ENCODE measurements at regions not wholly inside any gene's neighbourhood (a gene's known extent, or its start where the extent isn't known, plus 50 kb on each side); places are given as distances from the start of the nearest gene placed in this dataset.

DNA sequence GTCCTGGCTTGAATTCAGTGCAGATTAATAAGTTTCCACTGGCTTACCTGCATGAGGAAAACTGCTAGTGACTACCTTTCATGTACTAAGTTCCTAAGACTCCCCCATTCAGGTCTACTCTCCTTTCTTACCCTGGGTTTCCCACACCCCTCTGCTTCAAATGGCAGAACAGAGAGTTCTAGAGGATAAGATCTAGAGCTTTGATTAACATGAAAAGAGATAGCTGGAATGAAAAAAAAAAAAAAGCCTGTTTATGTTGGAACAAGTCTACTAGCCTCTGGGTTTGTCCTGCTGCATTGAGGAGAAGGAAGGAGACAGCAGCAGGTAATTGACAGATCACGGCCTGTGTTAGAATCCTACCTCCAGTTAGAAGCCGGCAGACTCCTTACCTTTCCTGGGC lies 201.4 kb upstream of the SOX4 start:
- Histone ChIP-seq H3K27ac (ENCODE audit: low read depth in 1 of 3, low read length in 2 of 3) (no peak overlapping the region), H3K9me3 (ENCODE audit: control insufficient read depth in 2 of 2, insufficient read depth in 1 of 2, low read depth in 1 of 2, low read length in 1 of 2) (no peaks in the 10 kb centered on the region), H3K4me1 (ENCODE audit: control insufficient read depth in 3 of 3, insufficient read depth in 2 of 3, low read depth in 1 of 3, low read length in 2 of 3) (no peaks in the 10 kb centered on the region), H3K36me3 (ENCODE audit: control insufficient read depth in 3 of 3, insufficient read depth in 2 of 3, low read depth in 1 of 3, low read length in 3 of 3) (no peaks in the 10 kb centered on the region), H3K4me3 (ENCODE audit: low read depth in 1 of 3, low read length in 3 of 3) (no peak overlapping the region), H3K27me3 (ENCODE audit: control insufficient read depth in 3 of 3, insufficient read depth in 3 of 3, low read length in 3 of 3) (no peaks in the 10 kb centered on the region)
- DNase-seq = no peak
- no peak for FAIRE-seq
- 89 to 97% (median 91%) methylated on average over 2 of the region's 2 CpGs for WGBS, 3 donors

DNA sequence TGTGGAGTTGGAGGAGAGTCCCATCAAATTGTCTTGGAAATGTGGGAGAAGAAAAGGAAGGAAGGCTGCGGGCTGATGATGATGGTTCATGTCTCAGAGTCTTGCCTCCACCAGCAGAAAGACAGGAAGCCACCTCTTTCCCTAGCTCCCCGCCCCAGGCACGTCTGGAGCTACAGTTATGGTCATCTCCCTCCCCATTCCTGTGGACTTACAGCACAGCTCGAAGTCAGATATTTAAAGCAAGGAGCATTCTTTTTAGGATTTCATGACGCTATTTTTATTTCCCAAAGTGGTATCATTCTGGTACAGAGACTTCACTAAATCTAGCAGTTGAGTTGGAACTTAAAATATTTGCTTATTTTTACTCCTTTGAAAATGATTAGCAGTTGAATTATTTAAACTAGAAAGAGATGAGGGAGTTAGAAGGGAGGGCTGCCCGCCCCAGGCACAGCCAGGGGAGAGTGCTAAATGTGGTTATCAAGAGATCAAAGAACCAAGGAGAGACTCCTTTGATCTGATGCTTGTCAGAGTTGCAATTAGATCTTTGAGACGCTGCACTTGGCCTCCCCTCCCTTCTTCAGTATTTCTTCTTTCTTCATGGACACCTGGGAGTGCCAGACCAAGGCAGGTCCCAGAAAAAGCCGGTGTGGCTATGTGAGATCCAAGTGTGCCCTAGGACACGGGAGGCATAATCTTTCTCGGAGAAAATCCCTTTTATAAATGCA lies 199.9 kb upstream of the SOX4 start:
- FAIRE-seq (no peak), DNase-seq (no peak)
- Histone ChIP-seq H3K27ac (ENCODE audit: low read depth in 1 of 3, low read length in 2 of 3) (no peak overlapping the region), H3K4me1 (ENCODE audit: control insufficient read depth in 3 of 3, insufficient read depth in 2 of 3, low read depth in 1 of 3, low read length in 2 of 3) (no peaks in the 10 kb centered on the region), H3K4me3 (ENCODE audit: low read depth in 1 of 3, low read length in 3 of 3) (no peak overlapping the region), H3K9me3 (ENCODE audit: control insufficient read depth in 2 of 2, insufficient read depth in 1 of 2, low read depth in 1 of 2, low read length in 1 of 2) (no peaks in the 10 kb centered on the region), H3K36me3 (ENCODE audit: control insufficient read depth in 3 of 3, insufficient read depth in 2 of 3, low read depth in 1 of 3, low read length in 3 of 3) (no peaks in the 10 kb centered on the region), H3K27me3 (ENCODE audit: control insufficient read depth in 3 of 3, insufficient read depth in 3 of 3, low read length in 3 of 3) (no peaks in the 10 kb centered on the region)
- 65 to 67% (median 67%) methylated on average over 10 of the region's 10 CpGs for WGBS, 3 donors

DNA sequence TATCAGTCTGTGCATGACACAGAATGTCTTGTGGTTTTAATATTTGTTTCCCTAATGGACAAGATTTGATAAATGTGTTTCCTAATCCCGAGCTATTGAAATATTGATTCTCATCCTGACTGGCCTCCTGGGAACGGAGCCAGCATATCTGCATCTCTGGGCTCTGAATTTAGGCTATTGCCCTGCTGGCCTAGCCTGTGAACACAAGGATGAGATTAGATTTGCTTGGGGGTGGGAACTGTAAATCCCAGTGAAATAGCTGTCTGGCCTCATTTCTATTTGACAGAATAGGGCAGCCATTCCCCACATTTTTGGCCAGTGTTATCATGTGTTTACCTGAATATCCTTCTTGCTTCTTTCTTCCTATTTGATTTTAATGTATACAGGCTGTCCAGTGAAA lies 198.4 kb upstream of the SOX4 start:
- Histone ChIP-seq H3K27ac (ENCODE audit: low read depth in 1 of 3, low read length in 2 of 3) (no peak overlapping the region), H3K9me3 (ENCODE audit: control insufficient read depth in 2 of 2, insufficient read depth in 1 of 2, low read depth in 1 of 2, low read length in 1 of 2) (no peaks in the 10 kb centered on the region), H3K27me3 (ENCODE audit: control insufficient read depth in 3 of 3, insufficient read depth in 3 of 3, low read length in 3 of 3) (no peaks in the 10 kb centered on the region), H3K4me1 (ENCODE audit: control insufficient read depth in 3 of 3, insufficient read depth in 2 of 3, low read depth in 1 of 3, low read length in 2 of 3) (no peaks in the 10 kb centered on the region), H3K4me3 (ENCODE audit: low read depth in 1 of 3, low read length in 3 of 3) (no peak overlapping the region), H3K36me3 (ENCODE audit: control insufficient read depth in 3 of 3, insufficient read depth in 2 of 3, low read depth in 1 of 3, low read length in 3 of 3) (no peaks in the 10 kb centered on the region)
- no peak for FAIRE-seq
- no peak for DNase-seq
- WGBS, 3 donors = 14 to 50% (median 40%) methylated on average over 2 of the region's 2 CpGs

DNA sequence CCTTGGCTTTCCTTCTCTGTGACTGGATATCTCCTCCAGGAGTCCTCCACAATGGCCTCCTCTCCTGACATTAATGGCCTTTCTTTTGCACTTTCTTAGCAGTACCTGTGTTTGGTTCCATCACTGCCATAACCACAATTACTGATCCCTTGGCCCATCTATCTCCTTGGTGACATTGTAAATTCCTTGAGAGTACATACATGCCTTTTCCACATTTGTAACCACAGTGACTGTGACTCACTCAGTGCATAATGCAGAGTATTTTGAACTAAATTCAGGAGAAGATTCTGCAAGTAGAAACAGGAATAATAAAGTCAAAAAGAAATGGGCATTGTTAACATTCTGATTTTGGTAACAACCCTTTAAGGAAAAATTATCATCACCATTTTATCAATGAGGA lies 197.2 kb upstream of the SOX4 start:
- H3K9me3 ChIP-seq (ENCODE audit: control insufficient read depth in 2 of 2, insufficient read depth in 1 of 2, low read depth in 1 of 2, low read length in 1 of 2) = no peaks in the 10 kb centered on the region
- no peaks in the 10 kb centered on the region for H3K4me1 ChIP-seq (ENCODE audit: control insufficient read depth in 3 of 3, insufficient read depth in 2 of 3, low read depth in 1 of 3, low read length in 2 of 3)
- H3K4me3 ChIP-seq (ENCODE audit: low read depth in 1 of 3, low read length in 3 of 3) = no peak overlapping the region
- no peaks in the 10 kb centered on the region for H3K36me3 ChIP-seq (ENCODE audit: control insufficient read depth in 3 of 3, insufficient read depth in 2 of 3, low read depth in 1 of 3, low read length in 3 of 3)
- H3K27me3 ChIP-seq (ENCODE audit: control insufficient read depth in 3 of 3, insufficient read depth in 3 of 3, low read length in 3 of 3) = no peaks in the 10 kb centered on the region
- H3K27ac ChIP-seq (ENCODE audit: low read depth in 1 of 3, low read length in 2 of 3) = no peak overlapping the region
- DNase-seq (no peak), FAIRE-seq (no peak)

DNA sequence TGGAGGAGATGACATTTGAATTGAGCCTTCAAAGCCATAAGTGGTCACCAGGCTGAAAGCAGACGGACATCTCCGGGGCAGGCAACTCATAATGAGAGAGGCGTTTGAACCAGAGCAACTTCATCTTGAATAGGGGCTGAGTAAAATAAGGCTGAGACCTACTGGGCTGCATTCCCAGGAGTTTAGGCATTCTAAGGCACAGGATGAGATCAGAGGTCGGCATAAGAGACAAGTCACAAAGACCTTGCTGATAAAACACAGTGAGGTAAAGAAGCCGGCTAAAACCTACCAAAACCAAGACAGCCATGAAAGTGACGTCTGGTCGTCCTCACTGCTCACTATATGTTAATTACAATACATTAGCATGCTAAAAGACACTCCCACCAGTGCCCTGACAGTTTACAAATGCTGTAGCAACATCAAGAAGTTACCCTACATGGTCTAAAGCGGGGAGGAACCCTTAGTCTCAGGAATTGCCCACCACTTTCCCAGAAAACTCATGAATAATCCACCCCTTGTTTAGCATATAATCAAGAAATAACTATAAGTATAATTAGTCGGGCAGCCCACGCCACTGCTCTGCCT lies 194.7 kb upstream of the SOX4 start:
- DNase-seq (no peak), FAIRE-seq (no peak)
- Histone ChIP-seq H3K36me3 (ENCODE audit: control insufficient read depth in 3 of 3, insufficient read depth in 2 of 3, low read depth in 1 of 3, low read length in 3 of 3) (no peaks in the 10 kb centered on the region), H3K27ac (ENCODE audit: low read depth in 1 of 3, low read length in 2 of 3) (no peak overlapping the region), H3K9me3 (ENCODE audit: control insufficient read depth in 2 of 2, insufficient read depth in 1 of 2, low read depth in 1 of 2, low read length in 1 of 2) (no peaks in the 10 kb centered on the region), H3K4me3 (ENCODE audit: low read depth in 1 of 3, low read length in 3 of 3) (no peak overlapping the region), H3K4me1 (ENCODE audit: control insufficient read depth in 3 of 3, insufficient read depth in 2 of 3, low read depth in 1 of 3, low read length in 2 of 3) (no peaks in the 10 kb centered on the region), H3K27me3 (ENCODE audit: control insufficient read depth in 3 of 3, insufficient read depth in 3 of 3, low read length in 3 of 3) (no peaks in the 10 kb centered on the region)
- 89 to 91% (median 91%) methylated on average over 10 of the region's 10 CpGs for WGBS, 3 donors

DNA sequence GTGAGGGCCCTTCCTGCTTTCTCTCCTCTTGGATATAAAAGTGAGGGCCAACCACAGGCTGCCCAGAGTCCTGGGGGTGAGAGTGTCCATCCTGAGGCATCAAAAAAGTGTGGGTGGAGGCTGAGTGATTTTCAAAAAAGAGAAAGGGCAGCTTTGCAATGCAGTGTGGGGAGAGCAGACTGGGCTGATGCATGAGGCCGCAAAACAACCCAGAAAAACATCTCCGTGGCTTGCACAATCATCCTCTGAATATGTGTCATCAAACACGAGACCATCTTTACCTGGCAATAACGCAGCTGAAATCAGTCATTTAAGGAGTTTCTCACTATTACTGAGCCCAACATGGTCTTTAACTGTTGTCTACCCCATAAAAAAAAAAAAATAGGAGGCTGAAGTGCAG lies 191.2 kb upstream of the SOX4 start:
- DNase-seq (no peak), FAIRE-seq (no peak)
- Histone ChIP-seq H3K9me3 (ENCODE audit: control insufficient read depth in 2 of 2, insufficient read depth in 1 of 2, low read depth in 1 of 2, low read length in 1 of 2) (no peaks in the 10 kb centered on the region), H3K4me3 (ENCODE audit: low read depth in 1 of 3, low read length in 3 of 3) (no peak overlapping the region), H3K36me3 (ENCODE audit: control insufficient read depth in 3 of 3, insufficient read depth in 2 of 3, low read depth in 1 of 3, low read length in 3 of 3) (no peaks in the 10 kb centered on the region), H3K27ac (ENCODE audit: low read depth in 1 of 3, low read length in 2 of 3) (no peak overlapping the region), H3K4me1 (ENCODE audit: control insufficient read depth in 3 of 3, insufficient read depth in 2 of 3, low read depth in 1 of 3, low read length in 2 of 3) (no peaks in the 10 kb centered on the region), H3K27me3 (ENCODE audit: control insufficient read depth in 3 of 3, insufficient read depth in 3 of 3, low read length in 3 of 3) (no peaks in the 10 kb centered on the region)
- 71 to 85% (median 75%) methylated on average over 4 of the region's 4 CpGs for WGBS, 3 donors

DNA sequence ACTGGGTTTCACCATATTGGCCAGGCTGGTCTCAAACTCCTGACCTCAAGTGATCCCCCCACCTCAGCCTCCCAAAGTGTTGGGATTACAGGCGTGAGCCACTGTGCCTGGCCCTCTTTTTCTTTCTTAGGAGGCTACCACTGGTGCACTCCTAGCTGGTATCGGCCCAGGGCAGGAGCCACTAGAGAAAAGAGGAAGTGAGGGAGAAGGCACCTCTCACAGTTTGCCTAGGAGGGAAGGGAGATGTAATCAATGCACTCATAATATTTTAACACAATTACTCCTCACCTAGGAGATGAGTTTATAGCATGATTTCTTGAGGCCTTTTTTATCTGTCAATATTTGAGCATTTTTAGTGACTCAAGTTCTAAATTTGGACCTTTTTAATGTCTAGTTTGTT lies 189.0 kb upstream of the SOX4 start:
- no peaks in the 10 kb centered on the region for H3K9me3 ChIP-seq (ENCODE audit: control insufficient read depth in 2 of 2, insufficient read depth in 1 of 2, low read depth in 1 of 2, low read length in 1 of 2)
- no peak overlapping the region for H3K27ac ChIP-seq (ENCODE audit: low read depth in 1 of 3, low read length in 2 of 3)
- H3K36me3 ChIP-seq (ENCODE audit: control insufficient read depth in 3 of 3, insufficient read depth in 2 of 3, low read depth in 1 of 3, low read length in 3 of 3) = no peaks in the 10 kb centered on the region
- no peaks in the 10 kb centered on the region for H3K27me3 ChIP-seq (ENCODE audit: control insufficient read depth in 3 of 3, insufficient read depth in 3 of 3, low read length in 3 of 3)
- 78 to 91% (median 83%) methylated on average over 2 of the region's 2 CpGs for whole genome bisulfite sequencing, 3 donors
- DNase-seq (no peak), FAIRE-seq (no peak)
- H3K4me3 ChIP-seq (ENCODE audit: low read depth in 1 of 3, low read length in 3 of 3) = no peak overlapping the region
- H3K4me1 ChIP-seq (ENCODE audit: control insufficient read depth in 3 of 3, insufficient read depth in 2 of 3, low read depth in 1 of 3, low read length in 2 of 3) = no peaks in the 10 kb centered on the region

DNA sequence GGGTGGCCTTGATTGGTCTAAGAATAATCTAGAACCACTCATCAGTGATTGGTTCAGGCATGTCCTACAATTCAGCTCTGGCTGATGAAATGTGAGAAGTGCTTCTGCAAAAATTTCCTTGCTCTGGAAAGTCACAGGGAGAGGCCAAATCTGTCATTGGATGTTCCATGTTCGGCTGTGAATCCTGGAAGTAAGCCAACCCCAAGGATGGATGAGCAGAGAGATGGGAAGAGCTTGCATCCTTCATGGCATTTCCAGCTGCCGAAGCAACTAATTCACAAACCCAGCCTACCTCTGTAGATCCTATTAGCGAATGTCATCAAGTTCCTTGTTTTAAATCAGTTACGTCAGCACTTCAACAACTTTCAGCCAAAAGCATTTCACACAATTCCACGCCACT lies 187.2 kb upstream of the SOX4 start:
- no peak overlapping the region for H3K4me3 ChIP-seq (ENCODE audit: low read depth in 1 of 3, low read length in 3 of 3)
- no peaks in the 10 kb centered on the region for H3K4me1 ChIP-seq (ENCODE audit: control insufficient read depth in 3 of 3, insufficient read depth in 2 of 3, low read depth in 1 of 3, low read length in 2 of 3)
- H3K36me3 ChIP-seq (ENCODE audit: control insufficient read depth in 3 of 3, insufficient read depth in 2 of 3, low read depth in 1 of 3, low read length in 3 of 3) = no peaks in the 10 kb centered on the region
- FAIRE-seq = no peak
- H3K27ac ChIP-seq (ENCODE audit: low read depth in 1 of 3, low read length in 2 of 3) = no peak overlapping the region
- no peak for DNase-seq
- no peaks in the 10 kb centered on the region for H3K9me3 ChIP-seq (ENCODE audit: control insufficient read depth in 2 of 2, insufficient read depth in 1 of 2, low read depth in 1 of 2, low read length in 1 of 2)
- H3K27me3 ChIP-seq (ENCODE audit: control insufficient read depth in 3 of 3, insufficient read depth in 3 of 3, low read length in 3 of 3) = peaks cover 0 to 1% (median 0%) of the 10 kb centered on the region in 3 donors
- WGBS, 3 donors = 75 to 93% (median 93%) methylated on average over 5 of the region's 5 CpGs

DNA sequence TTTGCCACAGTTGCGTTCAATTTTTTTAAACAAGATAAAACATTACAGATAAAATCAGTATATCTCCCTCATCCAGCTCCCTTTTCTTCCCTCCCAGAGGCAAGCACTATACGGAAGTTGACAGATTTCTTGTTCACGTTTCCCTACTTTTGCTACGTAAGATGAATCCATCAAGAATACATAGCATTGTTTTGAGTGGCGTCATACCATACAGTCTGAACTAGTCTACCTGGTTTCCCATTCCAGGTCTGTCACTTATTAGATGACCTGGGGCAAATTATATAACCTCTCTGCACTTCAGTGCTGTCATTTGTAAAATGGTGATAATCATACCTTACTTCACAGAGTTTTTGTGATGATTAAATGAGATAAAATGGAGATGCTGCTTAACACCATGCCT lies 184.3 kb upstream of the SOX4 start:
- H3K4me1 ChIP-seq (ENCODE audit: control insufficient read depth in 3 of 3, insufficient read depth in 2 of 3, low read depth in 1 of 3, low read length in 2 of 3) = no peaks in the 10 kb centered on the region
- 95 to 97% (median 96%) methylated on average over 5 of the region's 5 CpGs for WGBS, 3 donors
- no peaks in the 10 kb centered on the region for H3K36me3 ChIP-seq (ENCODE audit: control insufficient read depth in 3 of 3, insufficient read depth in 2 of 3, low read depth in 1 of 3, low read length in 3 of 3)
- H3K4me3 ChIP-seq (ENCODE audit: low read depth in 1 of 3, low read length in 3 of 3) = no peak overlapping the region
- H3K27ac ChIP-seq (ENCODE audit: low read depth in 1 of 3, low read length in 2 of 3) = no peak overlapping the region
- peaks cover 0 to 1% (median 0%) of the 10 kb centered on the region in 3 donors for H3K27me3 ChIP-seq (ENCODE audit: control insufficient read depth in 3 of 3, insufficient read depth in 3 of 3, low read length in 3 of 3)
- DNase-seq = no peak
- FAIRE-seq = no peak
- no peaks in the 10 kb centered on the region for H3K9me3 ChIP-seq (ENCODE audit: control insufficient read depth in 2 of 2, insufficient read depth in 1 of 2, low read depth in 1 of 2, low read length in 1 of 2)
